ENCODE measurements at regions not wholly inside any gene's neighbourhood (a gene's known extent, or its start where the extent isn't known, plus 50 kb on each side); places are given as distances from the start of the nearest gene placed in this dataset.

DNA sequence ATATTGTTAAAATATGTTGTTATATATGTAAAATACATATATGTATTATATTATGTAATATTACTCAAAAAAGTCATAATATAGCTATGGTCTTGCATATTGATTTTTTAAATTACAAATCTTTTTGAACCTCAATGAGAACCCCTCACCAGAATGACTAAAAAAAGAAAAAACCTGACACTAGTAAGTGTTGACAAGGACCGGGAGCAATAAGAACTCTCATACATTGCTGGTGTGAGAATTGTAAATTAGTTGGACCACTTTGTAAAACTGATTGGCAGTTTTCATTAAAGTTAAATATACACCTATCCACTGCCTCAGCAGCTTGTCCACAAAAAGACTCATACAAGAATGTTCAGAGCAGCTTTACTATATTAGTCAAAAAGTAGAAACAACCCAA, 280.0 kb downstream of the BMP7 start:
- TF ChIP-seq, protein P1, sequence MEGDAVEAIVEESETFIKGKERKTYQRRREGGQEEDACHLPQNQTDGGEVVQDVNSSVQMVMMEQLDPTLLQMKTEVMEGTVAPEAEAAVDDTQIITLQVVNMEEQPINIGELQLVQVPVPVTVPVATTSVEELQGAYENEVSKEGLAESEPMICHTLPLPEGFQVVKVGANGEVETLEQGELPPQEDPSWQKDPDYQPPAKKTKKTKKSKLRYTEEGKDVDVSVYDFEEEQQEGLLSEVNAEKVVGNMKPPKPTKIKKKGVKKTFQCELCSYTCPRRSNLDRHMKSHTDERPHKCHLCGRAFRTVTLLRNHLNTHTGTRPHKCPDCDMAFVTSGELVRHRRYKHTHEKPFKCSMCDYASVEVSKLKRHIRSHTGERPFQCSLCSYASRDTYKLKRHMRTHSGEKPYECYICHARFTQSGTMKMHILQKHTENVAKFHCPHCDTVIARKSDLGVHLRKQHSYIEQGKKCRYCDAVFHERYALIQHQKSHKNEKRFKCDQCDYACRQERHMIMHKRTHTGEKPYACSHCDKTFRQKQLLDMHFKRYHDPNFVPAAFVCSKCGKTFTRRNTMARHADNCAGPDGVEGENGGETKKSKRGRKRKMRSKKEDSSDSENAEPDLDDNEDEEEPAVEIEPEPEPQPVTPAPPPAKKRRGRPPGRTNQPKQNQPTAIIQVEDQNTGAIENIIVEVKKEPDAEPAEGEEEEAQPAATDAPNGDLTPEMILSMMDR (conservative IDR thresholded peaks at IDR 0.05), result no peak
- TF ChIP-seq ZFX (IDR thresholded peaks at IDR 0.05), result no peak
